Inflammatory macrophage treated with lipopolysaccharide for 4 hours (primary cell): ENCODE measurements at regions not wholly inside any gene's neighbourhood (a gene's known extent, or its start where the extent isn't known, plus 50 kb on each side); places are given as distances from the start of the nearest gene placed in this dataset.
A peak's percentile ranks its signal among the peaks of the same experiment; 100 is the strongest.
"Not testable (repeated sequence)": the region's sequence is repeated elsewhere in the genome, so short reads cannot be mapped to it uniquely, and the experiment has no call there.

Source experiments
- DNase-seq: peaks from one replicate; pipeline ENCODE4 v3.0.0-alpha.2; 2020

GRCh38 chr11:44388828-44389657, 79.1 kb upstream of the ALX4 start:
- peak; percentile 62 for DNase-seq

GRCh38 chr11:44389963-44390605, 80.1 kb upstream of the ALX4 start:
- peak; percentile 39 for DNase-seq

GRCh38 chr11:44391004-44391403, 81.1 kb upstream of the ALX4 start:
- not testable (repeated sequence) for DNase-seq

GRCh38 chr11:44396746-44397145, 86.8 kb upstream of the ALX4 start:
- not testable (repeated sequence) for DNase-seq

GRCh38 chr11:44397586-44398178, 87.7 kb upstream of the ALX4 start:
- no peak for DNase-seq

- no peak for DNase-seq
Measured at GRCh38 chr11:44398266-44399030, 88.5 kb upstream of the ALX4 start.

GRCh38 chr11:44399968-44400367, 90.0 kb upstream of the ALX4 start:
- DNase-seq = peak; percentile 13

GRCh38 chr11:44400431-44400830, 90.5 kb upstream of the ALX4 start:
- DNase-seq = no peak

GRCh38 chr11:44402466-44403075, 92.6 kb upstream of the ALX4 start:
- no peak for DNase-seq

- no peak for DNase-seq
Measured at GRCh38 chr11:44403176-44403575, 93.2 kb upstream of the ALX4 start.

- no peak for DNase-seq
Measured at GRCh38 chr11:44403587-44404273, 93.8 kb upstream of the ALX4 start.

- no peak for DNase-seq
Measured at GRCh38 chr11:44404301-44404700, 94.4 kb upstream of the ALX4 start.

GRCh38 chr11:44404736-44405395, 94.9 kb upstream of the ALX4 start:
- no peak for DNase-seq

GRCh38 chr11:44407211-44407996, 97.5 kb upstream of the ALX4 start:
- peak; percentile 22 for DNase-seq

GRCh38 chr11:44408141-44408540, 98.2 kb upstream of the ALX4 start:
- no peak for DNase-seq

- no peak for DNase-seq
Measured at GRCh38 chr11:44408711-44409470, 99.0 kb upstream of the ALX4 start.

GRCh38 chr11:44409558-44410236, 99.8 kb upstream of the ALX4 start:
- DNase-seq = peak; percentile 75

GRCh38 chr11:44416776-44417175, 106.8 kb upstream of the ALX4 start:
- DNase-seq = no peak

GRCh38 chr11:44417731-44418455, 108.0 kb upstream of the ALX4 start:
- DNase-seq = no peak
